SK-N-SH (cell line): ENCODE measurements at regions not wholly inside any gene's neighbourhood (a gene's known extent, or its start where the extent isn't known, plus 50 kb on each side); places are given as distances from the start of the nearest gene placed in this dataset.

Source experiments
- CTCF ChIA-PET: fragments of 300-600, 350-600 bp; formaldehyde crosslinking; extraction: SDS; loops from one replicate; lab custom pipeline; 2021; lab: Yijun Ruan, JAX
- POLR2A ChIA-PET: fragments of 350-600 bp; sonication (Branson Sonifier 250); formaldehyde crosslinking; extraction: SDS; loops from one replicate; lab custom pipeline; 2020; ENCODE audit warnings: antibody characterized with exemption, inconsistent platforms; lab: Yijun Ruan, JAX
- DNase-seq: peaks from one replicate; pipeline ENCODE4 v3.0.0; 2012
- H2AFZ ChIP-seq: fragments of 200-600 bp; sonication (generic); 2 replicates; pipeline ENCODE4 v1.8.1; 2016; ENCODE audit warnings: antibody characterized with exemption, mild to moderate bottlenecking, low read depth
- H3F3A ChIP-seq: fragments of 200-600 bp; sonication (generic); replicated peaks from 2 replicates; pipeline ENCODE3; 2016; ENCODE audit warnings: antibody characterized with exemption, mild to moderate bottlenecking; ENCODE audit not compliant: insufficient read depth
- H3K27ac ChIP-seq, 2 experiments: fragments of 200-500 bp in 1 of 2; fragments of 200-600 bp in 1 of 2; sonication (Bioruptor generic) in 1 of 2; sonication (generic), shearing (Covaris generic) in 1 of 2; 2 replicates each; pipeline versions ENCODE4 v1.5.1 to v1.6.1; 2014 to 2016; ENCODE audit warnings: low read depth in 2 of 2, inconsistent platforms in 1 of 2, low read length in 1 of 2, mild to moderate bottlenecking in 1 of 2, mixed read lengths in 1 of 2
- H3K27me3 ChIP-seq: fragments of 200-600 bp; sonication (generic), shearing (Covaris generic); 2 replicates; pipeline ENCODE4 v1.6.1; 2016; ENCODE audit warnings: mixed run types; ENCODE audit not compliant: insufficient read depth
- H3K36me3 ChIP-seq, 2 experiments: fragments of 200-500 bp in 1 of 2; fragments of 200-600 bp in 1 of 2; sonication (Bioruptor generic) in 1 of 2; sonication (generic) in 1 of 2; replicated peaks in 1 of 2; 2 replicates each; pipeline versions ENCODE3 to v1.5.1; 2014 to 2016; ENCODE audit warnings: low read length in 1 of 2, mild to moderate bottlenecking in 1 of 2; ENCODE audit not compliant: insufficient read depth in 2 of 2, control insufficient read depth in 1 of 2
- H3K4me1 ChIP-seq, 2 experiments: fragments of 200-500 bp in 1 of 2; fragments of 200-600 bp in 1 of 2; sonication (Bioruptor generic) in 1 of 2; sonication (generic), shearing (Covaris generic) in 1 of 2; 2 replicates each; pipeline versions ENCODE4 v1.5.1 to v1.6.1; 2014 to 2016; ENCODE audit warnings: low read depth in 1 of 2, low read length in 1 of 2, mixed run types in 1 of 2; ENCODE audit not compliant: insufficient read depth in 2 of 2, control insufficient read depth in 1 of 2
- H3K4me2 ChIP-seq: fragments of 200-600 bp; sonication (generic), shearing (Covaris generic); 2 replicates; pipeline ENCODE4 v1.6.1; 2017; ENCODE audit warnings: mixed run types
- H3K4me3 ChIP-seq, 2 experiments: fragments of 200-500 bp in 1 of 2; fragments of 200-600 bp in 1 of 2; sonication (Bioruptor generic) in 1 of 2; sonication (generic), shearing (Covaris generic) in 1 of 2; 2 replicates each; pipeline versions ENCODE4 v1.5.1 to v1.8.1; 2014 to 2016; ENCODE audit warnings: low read depth in 2 of 2, inconsistent platforms in 1 of 2, low read length in 1 of 2, mild to moderate bottlenecking in 1 of 2, mixed read lengths in 1 of 2, moderate library complexity in 1 of 2
- H3K79me2 ChIP-seq: fragments of 200-600 bp; sonication (generic); 2 replicates; pipeline ENCODE4 v1.8.1; 2017; ENCODE audit warnings: mild to moderate bottlenecking; ENCODE audit not compliant: insufficient read depth
- H3K9ac ChIP-seq: fragments of 200-600 bp; sonication (generic); 2 replicates; pipeline ENCODE4 v1.6.1; 2017; ENCODE audit warnings: mixed run types
- H3K9me2 ChIP-seq: fragments of 200-600 bp; sonication (generic); 2 replicates; pipeline ENCODE4 v1.6.1; 2017; ENCODE audit warnings: mixed run types
- H3K9me3 ChIP-seq: fragments of 200-600 bp; sonication (generic); 2 replicates; pipeline ENCODE4 v1.6.1; 2017; ENCODE audit warnings: mixed run types, mild to moderate bottlenecking, moderate library complexity
- H4K20me1 ChIP-seq: fragments of 200-600 bp; sonication (generic); 2 replicates; pipeline ENCODE4 v1.6.1; 2017; ENCODE audit warnings: mild to moderate bottlenecking, mixed run types; ENCODE audit not compliant: insufficient read depth
- ELF1 ChIP-seq: IDR thresholded peaks from 2 replicates; pipeline ENCODE4 v1.4.0; 2012
- GABPA ChIP-seq: IDR thresholded peaks from 2 replicates; pipeline ENCODE4 v1.4.0; 2012; ENCODE audit warnings: low read depth, mild to moderate bottlenecking
- MAX ChIP-seq: IDR thresholded peaks from 2 replicates; pipeline ENCODE4 v1.4.0; 2012; ENCODE audit warnings: low read depth
- MEF2A ChIP-seq: IDR thresholded peaks from 2 replicates; pipeline ENCODE4 v1.4.0; 2012; ENCODE audit warnings: low read depth, borderline replicate concordance
- RAD21 ChIP-seq: IDR thresholded peaks from 2 replicates; pipeline ENCODE4 v1.6.1; 2012; ENCODE audit warnings: mild to moderate bottlenecking, low read length
- RFX5 ChIP-seq: IDR thresholded peaks from 2 replicates; pipeline ENCODE4 v1.6.1; 2012; ENCODE audit warnings: mild to moderate bottlenecking, improper control_type of control experiment, low read length
- RXRA ChIP-seq: IDR thresholded peaks from 2 replicates; pipeline ENCODE4 v1.4.0; 2012; ENCODE audit warnings: low read depth, mild to moderate bottlenecking, borderline replicate concordance
- SMC3 ChIP-seq: IDR thresholded peaks from 2 replicates; pipeline ENCODE4 v1.6.1; 2012; ENCODE audit warnings: low read depth, low read length, improper control_type of control experiment
- TAF1 ChIP-seq: IDR thresholded peaks from 2 replicates; pipeline ENCODE4 v1.6.1; 2012; ENCODE audit warnings: low read depth, mild to moderate bottlenecking, low read length, moderate library complexity, borderline replicate concordance
- TEAD4 ChIP-seq: IDR thresholded peaks from 2 replicates; pipeline ENCODE4 v1.4.0; 2012; ENCODE audit warnings: mild to moderate bottlenecking, borderline replicate concordance; ENCODE audit not compliant: insufficient read depth
- ZBTB33 ChIP-seq: IDR thresholded peaks from 2 replicates; pipeline ENCODE4 v1.4.0; 2012; ENCODE audit warnings: low read depth, borderline replicate concordance
- WGBS: methylation state at CpG from one replicate; pipeline ENCODE4 v1.1.6; 2017; ENCODE audit warnings: low lambda C conversion rate; 5-methylcytosine and 5-hydroxymethylcytosine counted together

- TF ChIP-seq MEF2A (no peak), TEAD4 (no peak), RAD21 (no peak)
Observed at GRCh38 chr14:38400751-38401150, 144.9 kb upstream of the CLEC14A start (continued).

- no peak for TF ChIP-seq RFX5
- Histone ChIP-seq H3K27me3 (no peaks in the 10 kb centered on the region), H3K9ac (no peak overlapping the region), H3K36me3 (no peaks in the 10 kb centered on the region), H3F3A (peaks cover 17% of the 10 kb centered on the region), H3K27ac (no peak overlapping the region), H3K79me2 (no peaks in the 10 kb centered on the region), H3K9me2 (no peaks in the 10 kb centered on the region), H3K4me2 (no peak overlapping the region), H2AFZ (peak overlapping the region; percentile 70; the same call in 1 of the 2 replicates), H3K9me3 (no peaks in the 10 kb centered on the region), H3K4me1 (no peaks in the 10 kb centered on the region), H4K20me1 (no peaks in the 10 kb centered on the region), H3K4me3 (no peak overlapping the region)
- CTCF ChIA-PET = no interaction called here
- POLR2A ChIA-PET = no interaction called here
- 23% methylated on average over 2 of the region's 2 CpGs for WGBS
- no peak for DNase-seq
Observed at GRCh38 chr14:38399652-38400051, 143.8 kb upstream of the CLEC14A start.

GRCh38 chr14:38394767-38395166, 138.9 kb upstream of the CLEC14A start:
- ChIA-PET CTCF (no interaction called here), POLR2A (no interaction called here)
- Histone ChIP-seq H3K4me3 (no peak overlapping the region), H3F3A (no peaks in the 10 kb centered on the region), H3K27me3 (no peaks in the 10 kb centered on the region), H2AFZ (no peak overlapping the region), H3K36me3 (no peaks in the 10 kb centered on the region), H3K4me2 (no peak overlapping the region), H3K27ac (no peak overlapping the region), H3K9me3 (no peaks in the 10 kb centered on the region), H3K9me2 (no peaks in the 10 kb centered on the region), H4K20me1 (no peaks in the 10 kb centered on the region), H3K79me2 (no peaks in the 10 kb centered on the region), H3K9ac (no peak overlapping the region), H3K4me1 (no peaks in the 10 kb centered on the region; a peak in 1 of 4 replicates)
- no peak for TF ChIP-seq MAX
- TF ChIP-seq ZBTB33 = no peak
- TF ChIP-seq SMC3 = no peak
- DNase-seq = no peak

GRCh38 chr14:38394064-38394463, 138.2 kb upstream of the CLEC14A start:
- no peak overlapping the region for H3K27ac ChIP-seq
- H3K4me2 ChIP-seq = no peak overlapping the region
- H3K36me3 ChIP-seq = no peaks in the 10 kb centered on the region
- no peak overlapping the region for H2AFZ ChIP-seq
- TF ChIP-seq TAF1 = no peak
- TF ChIP-seq ELF1 = no peak
- no peak for TF ChIP-seq GABPA
- TF ChIP-seq RXRA = no peak
- no peak for TF ChIP-seq MAX
- TF ChIP-seq RFX5 = no peak
- TF ChIP-seq, all 33 proteins: peak for 0
- ChIA-PET CTCF (no interaction called here), POLR2A (no interaction called here)
- Histone ChIP-seq H3K4me3 (no peak overlapping the region), H3K27me3 (no peaks in the 10 kb centered on the region), H3K9me2 (no peaks in the 10 kb centered on the region), H3K4me1 (no peaks in the 10 kb centered on the region; a peak in 1 of 4 replicates), H3K9ac (no peak overlapping the region), H3F3A (no peaks in the 10 kb centered on the region), H3K9me3 (no peaks in the 10 kb centered on the region), H4K20me1 (no peaks in the 10 kb centered on the region), H3K79me2 (no peaks in the 10 kb centered on the region)
- 71% methylated on average over 2 of the region's 2 CpGs for WGBS
- no peak for DNase-seq
